SKM-1 treated with dmso at 0.1 percent for 144 hours (cell line): ENCODE measurements at regions not wholly inside any gene's neighbourhood (a gene's known extent, or its start where the extent isn't known, plus 50 kb on each side); places are given as distances from the start of the nearest gene placed in this dataset.
A peak's percentile ranks its signal among the peaks of the same experiment; 100 is the strongest.
"Not testable (repeated sequence)": the region's sequence is repeated elsewhere in the genome, so short reads cannot be mapped to it uniquely, and the experiment has no call there.

Experiments used
- DNase-seq: peaks from one replicate; lab custom pipeline; 2025; ENCODE audit not compliant: unreplicated experiment; lab: John Stamatoyannopoulos, UW

DNA sequence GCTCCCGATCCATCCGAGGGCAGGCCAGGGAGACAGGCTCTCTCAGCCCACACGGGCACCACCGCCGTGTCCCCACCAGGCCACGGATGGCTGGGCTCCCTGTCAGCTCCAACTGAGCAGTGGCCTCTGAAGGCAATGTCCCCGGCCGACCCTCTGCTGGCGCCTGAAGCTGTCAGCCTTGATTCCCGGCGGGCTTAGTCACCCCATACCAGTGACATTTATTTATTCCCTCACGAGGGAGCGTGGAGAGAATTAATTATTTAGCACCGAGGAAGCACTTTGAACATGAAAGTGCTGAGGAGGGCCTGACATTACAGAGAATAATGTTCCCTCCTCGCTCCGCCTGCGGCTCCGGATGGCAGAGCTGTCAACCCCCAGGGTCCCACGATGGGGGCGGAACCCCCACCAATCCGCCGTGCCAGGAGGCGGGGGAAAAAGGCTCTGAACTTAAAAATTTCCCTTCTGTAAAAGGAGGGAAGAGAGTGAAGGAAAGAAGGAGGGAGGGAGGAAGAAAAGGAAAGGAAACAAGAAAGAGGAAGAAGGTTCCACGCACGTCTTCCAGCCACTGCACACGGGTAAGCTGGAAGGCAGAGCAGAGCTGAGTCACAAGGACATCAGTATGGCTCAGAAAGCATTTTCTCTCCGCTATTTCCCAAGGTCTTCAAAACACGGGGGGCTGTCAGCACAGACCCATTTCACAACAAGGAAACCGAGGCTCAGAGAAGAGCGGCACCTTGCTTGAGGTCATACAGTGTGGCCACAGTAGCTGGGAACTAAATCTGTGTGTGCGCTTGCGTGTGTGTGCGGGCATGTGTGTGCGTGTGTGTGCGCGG lies 108.7 kb upstream of the NCOR2 start:
- peak; percentile 15 for DNase-seq

DNA sequence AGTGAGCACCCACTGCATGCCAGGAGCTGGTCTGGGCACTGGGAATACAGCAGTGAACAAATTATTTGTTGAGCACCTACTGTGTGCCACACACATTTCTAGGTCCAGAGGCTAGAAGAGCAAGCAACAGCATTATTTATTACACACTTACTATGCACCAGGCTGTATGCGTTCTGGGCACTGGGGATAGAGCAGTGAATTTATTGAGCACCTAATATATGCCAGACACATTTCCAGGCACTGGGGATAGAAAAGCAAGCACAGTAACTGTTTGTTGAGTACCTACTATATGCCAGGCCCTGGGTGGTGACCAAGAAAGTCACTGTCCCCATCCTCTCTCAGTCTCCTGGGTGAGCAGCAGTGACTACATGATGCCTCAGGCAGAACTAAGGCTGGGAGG lies 107.5 kb upstream of the NCOR2 start:
- DNase-seq, result no peak

DNA sequence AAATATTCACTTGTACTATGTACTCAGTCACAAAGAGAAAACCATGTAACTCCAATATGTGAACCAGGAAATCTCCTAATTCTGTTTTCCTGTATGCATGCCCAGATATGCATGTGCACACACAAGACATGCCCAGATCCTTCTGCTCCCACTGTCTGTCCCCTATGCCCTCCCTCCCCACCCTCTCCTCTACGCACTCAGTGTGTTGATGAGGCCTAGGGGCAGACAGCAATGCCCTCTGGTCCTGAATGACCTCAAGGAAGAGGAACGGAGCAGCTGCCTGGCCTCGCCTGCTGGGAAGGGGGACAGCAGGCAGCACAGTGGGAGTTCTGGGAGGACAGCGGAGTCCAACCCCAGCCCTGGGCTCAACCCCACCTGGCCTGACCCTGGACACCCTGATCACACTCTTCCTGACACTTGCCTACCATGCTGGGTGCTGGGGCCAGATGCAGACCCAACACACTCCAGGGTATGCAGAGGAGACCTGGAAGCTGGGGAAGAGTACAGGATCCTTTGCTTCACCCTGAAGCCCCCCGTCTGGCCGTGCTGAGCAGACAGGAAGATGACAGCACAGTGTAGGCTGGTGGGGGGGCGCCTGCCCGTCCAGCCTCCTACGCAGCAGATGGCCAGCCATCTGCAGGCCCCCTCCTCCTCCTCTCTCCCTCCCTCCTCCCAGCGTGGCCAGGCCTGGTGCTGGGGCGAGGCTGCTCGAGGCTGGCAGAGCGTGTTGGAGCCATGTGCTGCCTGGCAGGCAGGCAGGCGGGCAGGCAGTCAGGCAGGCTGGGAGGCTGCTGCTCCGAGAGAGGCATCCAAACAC lies 106.6 kb upstream of the NCOR2 start:
- DNase-seq, result no peak

DNA sequence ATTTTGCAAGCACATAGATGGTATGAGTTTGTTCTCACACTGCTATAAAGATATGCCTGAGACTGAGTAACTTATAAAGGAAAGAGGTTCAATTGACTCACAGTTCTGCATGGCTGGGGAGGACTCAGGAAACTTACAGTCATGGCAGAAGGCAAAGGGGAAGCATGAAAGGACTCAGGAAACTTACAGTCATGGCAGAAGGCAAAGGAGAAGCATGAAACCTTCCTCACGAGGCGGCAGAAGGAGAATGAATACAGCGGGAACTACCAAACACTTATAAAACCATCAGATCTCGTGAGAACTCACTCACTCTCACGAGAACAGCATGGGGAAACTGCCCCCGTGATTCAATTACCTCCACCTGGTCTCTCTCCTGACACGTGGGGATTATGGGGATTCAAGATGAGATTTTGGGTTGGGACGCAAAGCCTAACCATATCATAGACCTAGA lies 101.9 kb upstream of the NCOR2 start:
- DNase-seq, result not testable (repeated sequence)

DNA sequence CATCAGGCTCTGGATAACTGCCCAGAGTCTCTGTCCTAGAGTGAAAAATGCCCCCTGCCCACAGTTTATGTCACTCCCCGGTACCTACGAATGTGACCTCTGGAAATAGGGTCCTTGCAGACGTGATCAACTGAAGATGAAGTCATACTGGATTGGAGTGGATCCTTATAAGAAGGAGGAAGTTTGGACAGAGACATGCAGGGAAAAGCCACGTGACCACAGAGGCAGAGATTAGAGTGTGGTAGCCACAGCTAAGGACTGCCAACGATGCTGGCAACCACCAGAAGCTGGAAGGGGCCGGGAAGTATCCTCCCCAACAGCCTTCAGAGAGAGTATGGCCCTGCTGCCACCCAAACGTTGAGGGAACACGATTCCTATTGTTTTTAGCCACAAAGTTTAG lies 101.2 kb upstream of the NCOR2 start:
- no peak for DNase-seq

DNA sequence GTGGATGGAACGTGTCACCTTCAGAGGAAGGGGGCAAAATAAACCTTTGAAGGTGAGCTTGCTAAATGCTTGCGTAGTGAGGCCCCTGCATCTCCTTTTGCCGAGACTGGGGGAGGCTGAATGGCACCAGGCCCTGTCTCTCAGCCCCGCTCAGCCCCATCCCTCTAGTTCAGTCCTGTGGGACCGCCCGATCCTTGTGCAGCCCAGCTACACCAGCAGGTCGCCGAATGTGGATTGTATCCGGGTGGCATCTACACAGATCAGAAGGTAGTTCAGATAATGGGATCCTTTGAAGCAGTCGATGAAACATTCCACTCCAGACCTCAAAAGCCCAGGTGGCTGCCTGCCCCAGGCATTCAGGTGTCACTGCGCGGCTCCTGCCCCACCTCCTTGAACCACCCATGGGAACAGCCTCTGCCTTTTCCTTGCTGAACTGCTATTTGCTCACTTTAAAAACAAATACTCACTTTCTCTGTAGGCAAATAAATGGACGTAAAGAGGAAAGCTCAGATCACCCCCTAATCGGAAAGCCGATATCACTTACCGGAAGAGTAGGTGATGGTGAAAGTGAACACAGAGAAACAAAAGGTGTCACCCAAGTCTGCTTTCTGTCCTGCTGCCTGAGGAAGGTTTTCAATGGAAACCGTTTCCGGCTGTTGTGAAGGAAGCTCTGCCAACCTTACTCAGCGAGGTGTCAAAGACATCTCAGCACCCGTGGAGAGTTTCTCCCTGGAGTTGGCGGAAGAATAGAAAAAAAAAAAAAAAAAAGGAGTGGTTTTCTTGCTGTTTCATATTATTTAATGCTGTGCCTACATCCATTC lies 100.3 kb upstream of the NCOR2 start:
- no peak for DNase-seq

DNA sequence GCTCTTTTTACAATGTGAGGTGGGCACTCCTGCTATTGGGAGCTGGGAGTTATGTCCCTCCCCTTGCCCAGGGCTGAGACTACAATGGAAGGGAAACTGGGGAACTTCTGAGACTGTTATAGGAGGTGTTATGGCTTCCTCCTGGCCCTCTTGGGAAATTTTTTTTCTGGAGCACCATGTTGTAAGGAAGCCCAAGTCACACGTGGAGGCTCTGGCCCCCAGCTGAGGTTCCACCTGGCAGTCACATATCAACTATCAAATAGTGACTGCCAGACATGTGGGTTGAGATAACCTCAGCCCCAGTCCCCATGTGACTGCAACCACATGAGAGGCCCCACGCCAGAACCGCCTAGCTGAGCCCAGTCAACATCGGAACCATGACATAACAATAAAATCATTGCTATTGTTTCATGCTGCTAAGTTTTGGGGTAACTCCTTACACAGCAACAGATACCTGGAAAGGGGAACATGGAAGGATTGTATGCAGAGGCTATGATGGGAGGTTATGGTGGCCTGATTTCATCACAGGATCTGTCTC lies 99.4 kb upstream of the NCOR2 start:
- no peak for DNase-seq

DNA sequence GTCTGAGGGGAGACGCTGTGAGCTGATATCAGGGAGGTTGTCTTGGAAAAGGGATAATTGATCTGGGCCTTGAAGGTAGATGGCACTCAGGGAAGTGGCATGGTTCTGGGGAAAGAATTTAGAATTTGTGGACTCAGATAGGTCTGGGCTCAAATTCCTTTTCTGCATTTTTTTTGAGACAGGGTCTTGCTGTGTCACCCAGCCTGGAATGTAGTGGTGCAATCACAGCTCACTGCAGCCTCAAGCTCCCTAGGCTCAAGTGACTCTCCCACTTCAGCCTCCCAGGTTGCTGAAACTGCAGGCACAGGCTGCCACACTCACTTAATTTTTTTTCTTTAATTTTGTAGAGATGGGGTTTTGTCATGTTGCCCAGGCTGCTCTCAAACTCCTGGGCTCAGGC lies 98.1 kb upstream of the NCOR2 start:
- no peak for DNase-seq

DNA sequence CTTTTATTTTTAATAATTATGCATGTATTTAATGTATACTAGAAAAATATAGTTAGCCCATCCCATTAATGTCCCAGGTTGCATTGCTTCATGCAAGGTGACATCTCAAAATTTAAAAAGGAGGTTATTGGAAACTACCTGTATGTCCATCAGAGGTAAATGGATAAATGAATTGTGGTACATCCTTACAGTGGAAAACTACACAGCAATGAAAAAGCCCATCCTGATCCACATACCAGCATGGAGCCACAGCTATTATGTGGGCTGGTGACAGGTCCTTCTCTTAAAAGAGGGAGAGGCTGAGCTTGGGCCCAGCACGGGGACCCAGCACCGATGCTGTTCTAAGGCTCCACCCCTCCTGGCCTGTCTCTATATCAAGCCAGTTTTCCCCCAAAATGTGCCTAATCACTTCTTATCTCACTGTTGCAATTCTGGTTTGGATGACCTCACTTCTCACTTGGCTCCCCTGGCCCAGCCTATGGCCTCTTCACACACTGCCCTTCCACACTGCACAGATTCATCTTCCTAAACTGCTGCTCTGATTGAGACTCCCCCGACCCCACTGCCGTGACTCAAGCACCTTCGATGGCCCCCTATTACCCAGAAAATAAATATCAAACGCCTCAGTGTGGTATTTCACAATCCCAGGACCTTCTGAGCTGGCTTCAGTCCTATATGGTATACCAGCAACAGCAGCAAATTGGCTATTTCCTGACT lies 97.1 kb upstream of the NCOR2 start:
- DNase-seq, result no peak

DNA sequence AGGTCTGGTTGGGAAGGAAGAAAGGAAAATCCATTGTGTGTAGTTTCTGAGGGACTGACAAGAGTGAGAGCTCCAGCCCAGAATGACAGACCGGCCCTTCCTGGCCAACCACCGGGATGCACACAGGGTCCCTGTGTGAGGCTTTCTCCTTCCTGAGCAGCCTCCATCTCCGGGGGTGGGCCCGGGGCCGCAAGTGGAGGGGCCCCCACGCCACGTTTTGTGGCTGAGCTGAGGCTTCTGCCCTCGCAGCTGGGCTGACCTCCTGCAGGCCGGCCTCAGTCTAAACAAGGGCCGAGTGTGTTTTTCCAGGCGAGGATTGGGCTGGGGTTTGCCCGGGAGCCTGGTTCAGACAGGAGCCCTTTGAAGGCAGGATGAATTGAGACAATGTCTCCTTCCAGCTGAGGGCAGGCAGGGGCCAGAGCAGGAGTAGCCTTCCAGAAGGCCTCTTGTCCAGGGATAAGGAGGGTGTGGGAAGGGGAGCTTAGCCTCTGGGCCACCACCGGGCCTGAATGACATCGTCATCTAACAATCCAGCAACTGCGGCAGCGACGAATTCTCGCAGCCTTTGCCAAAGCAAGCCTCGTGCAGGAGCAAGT lies 96.5 kb upstream of the NCOR2 start:
- no peak for DNase-seq

DNA sequence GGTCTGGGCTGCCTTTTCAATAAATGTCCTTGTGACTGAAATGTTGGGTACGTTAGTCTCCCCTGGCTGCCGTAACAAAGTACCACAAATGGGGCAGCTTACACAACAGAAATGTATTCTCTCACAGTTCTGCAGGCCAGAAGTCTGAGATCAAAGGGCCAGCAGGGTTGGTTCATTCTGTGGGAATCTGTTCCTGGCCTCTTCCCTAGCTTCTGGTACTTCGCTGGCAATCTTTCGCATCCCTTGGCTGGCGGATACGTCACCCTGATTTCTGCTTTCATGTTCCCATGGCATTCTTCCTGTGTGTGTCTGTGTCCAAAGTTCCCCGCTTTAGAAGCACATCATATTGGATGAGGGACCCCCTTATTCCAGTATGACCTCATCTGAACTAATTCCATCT lies 95.8 kb upstream of the NCOR2 start:
- DNase-seq, result no peak

DNA sequence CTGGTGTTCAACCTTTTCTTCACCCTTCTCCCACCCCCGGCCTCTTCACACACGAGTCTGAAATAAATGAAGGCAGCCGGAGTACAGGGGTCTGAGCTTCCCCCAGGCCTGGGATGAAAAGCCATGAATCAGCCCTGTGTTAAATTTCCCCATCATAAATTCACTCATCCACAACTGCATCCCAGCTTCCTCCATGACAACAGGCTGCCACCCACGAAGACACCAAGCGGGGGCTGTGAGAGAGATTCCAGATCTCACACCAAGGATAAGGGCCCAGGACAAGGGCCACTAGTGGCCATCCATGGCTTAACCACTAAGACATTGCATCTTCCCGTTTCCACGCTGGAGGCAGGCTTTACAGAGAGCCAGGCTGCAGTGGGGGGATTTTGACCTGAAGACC lies 93.9 kb upstream of the NCOR2 start:
- no peak for DNase-seq

DNA sequence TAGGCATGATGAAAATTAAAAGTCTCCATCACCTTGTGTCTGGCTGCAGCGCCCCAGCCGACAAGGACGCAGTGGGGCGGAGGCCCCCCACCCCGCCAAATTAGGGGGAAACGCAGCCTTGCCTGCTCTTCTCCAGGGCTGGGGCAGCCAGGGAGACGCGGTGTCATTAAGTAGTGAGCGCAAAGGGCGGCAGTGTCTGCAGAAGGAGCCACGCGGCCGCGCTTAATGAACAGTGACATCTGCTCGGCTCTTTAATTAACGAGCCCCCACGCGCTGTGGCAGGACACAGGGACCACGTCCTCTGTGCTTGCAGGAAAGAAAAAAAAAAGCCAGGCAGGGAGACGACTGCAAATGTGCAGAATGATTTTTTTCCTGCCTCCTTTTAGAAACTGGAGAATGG lies 93.4 kb upstream of the NCOR2 start:
- DNase-seq, result no peak

DNA sequence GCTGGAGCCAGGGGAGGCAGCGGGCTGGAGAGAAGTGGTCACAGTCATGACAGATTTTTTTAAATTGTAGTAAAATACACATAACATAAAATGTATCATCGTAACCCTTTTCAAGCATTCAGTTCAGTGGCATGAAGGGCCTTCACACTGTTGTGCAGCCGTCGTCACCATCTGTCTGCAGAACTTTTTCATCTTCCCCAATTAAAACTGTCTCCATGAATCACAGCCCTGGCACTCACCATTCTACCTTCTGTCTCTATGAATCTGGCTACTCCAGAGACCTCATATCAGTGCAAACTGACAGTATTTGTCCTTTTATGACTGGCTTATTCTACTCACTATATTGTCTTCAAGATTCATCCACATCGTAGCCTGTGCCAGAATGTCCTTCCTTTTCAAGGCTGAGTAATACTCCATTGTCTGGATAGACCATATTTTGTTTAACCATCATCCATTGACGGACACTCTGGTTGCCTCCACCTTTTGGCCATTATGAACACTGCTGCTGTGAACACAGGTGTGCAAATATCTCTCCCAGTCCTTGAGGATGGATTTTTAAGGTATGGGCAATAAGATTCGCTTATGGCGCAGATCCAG lies 91.5 kb upstream of the NCOR2 start:
- no peak for DNase-seq

DNA sequence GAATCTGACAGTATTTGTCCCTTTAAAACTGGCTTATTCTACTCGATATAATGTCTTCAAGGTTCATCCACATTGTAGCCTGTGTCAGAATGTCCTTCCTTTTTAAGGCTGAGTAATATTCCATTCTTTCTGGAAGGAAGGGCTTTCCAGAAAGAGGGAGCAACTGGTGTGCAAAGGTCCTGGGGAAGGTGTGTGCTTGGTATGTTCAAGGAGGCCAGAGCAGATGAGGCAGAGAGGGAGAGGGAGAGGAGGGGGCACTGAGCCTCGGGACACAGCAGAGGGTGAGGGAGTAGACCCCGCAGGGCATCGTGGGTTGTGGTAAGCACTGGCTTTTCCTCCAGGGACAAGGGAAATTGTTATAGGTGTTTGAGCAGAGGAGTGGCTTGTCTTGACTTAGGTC lies 90.9 kb upstream of the NCOR2 start:
- no peak for DNase-seq

DNA sequence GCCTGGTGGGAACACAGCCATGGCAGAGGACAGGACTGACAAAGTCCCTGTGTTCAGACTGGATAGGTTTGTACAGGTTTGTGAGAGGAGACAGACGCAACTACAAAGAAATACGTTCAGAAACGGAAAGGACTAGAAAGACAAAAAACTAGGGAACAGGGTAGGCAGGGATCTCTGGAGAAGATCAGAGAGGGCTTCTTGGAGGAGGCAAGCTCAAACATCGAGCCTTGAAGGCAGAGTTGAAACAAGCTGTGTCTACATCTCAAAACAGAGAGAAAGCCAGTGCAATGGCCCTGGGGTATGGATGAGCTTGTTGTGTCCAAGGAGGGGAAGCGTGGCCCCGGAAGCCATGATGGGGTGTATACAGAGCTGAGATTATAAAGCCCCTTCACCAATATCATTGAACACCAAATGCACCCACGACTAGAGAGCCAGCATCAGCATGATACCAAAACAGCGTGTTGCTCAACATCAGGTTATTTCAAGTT lies 89.6 kb upstream of the NCOR2 start:
- DNase-seq, result no peak

DNA sequence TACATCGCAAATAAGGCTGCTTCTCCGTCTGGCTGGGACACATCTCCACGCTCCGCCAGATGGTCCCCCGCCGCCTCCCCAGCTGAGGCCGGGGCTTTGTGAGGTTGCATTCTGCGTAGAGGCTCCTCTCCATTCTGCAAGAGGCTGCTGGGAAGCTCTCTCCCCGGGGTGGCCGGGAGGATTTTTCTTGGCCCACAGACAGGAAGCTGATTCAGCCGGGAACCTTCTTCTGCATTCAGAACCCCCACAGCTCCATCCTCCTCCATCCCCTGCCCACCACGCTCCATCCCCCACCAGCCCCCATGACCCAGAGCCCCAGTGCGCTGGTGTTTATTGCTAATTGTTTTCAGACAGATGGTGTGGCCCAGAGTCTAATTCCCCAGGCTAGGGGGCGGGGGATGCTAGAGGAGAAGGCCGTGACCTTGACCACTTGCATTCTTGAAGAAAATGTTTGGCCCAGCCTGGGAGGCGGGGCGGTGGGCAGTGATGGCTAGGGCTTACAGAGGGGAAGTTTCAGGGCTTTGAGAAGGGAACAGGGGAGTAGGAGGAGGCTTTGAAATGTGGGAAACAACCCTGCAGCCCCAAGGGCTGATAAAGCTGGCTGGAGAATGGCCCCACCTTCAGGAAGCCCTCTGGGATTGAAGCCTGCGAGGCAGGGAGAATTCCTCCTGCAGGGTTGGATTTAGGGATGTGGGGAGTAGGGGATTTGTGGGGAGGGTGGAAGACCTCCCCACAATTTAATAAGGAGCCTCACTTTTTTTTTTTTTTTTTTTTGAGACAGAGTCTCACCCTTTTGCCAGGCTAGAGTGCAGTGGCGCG lies 88.5 kb upstream of the NCOR2 start:
- DNase-seq, result peak; percentile 59

DNA sequence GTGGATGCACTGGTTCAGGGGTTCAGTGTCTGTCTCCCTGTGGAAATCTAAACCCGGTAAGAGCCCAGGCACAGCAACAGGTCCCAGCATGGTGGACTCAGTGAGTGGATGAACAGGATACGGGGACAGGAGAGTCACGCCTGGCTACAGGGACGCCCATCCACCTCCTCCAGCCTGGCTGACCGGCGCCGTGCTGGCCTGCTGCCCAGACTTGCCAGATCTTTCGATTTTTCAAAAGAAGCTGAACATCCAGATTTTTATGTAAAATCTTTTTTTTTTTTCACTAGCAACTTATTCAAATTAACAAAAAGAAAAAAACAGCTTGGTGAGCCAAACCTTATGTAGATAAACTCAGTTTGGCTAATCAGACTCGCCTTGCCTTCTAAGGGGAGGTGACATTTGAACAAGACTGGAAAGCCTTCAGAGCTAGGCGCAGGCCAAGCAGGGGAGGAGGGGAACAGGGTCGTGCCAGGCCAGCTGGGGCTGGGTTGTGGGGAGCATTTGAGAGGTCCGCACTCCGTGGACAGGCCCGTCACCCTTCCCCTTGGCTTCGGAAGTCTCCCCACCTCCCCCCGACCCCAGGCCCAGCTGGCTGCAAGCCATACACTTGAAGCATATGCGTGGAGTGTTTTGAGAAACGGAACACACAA lies 87.8 kb upstream of the NCOR2 start:
- no peak for DNase-seq
